OCI-LY7 (cell line): ENCODE measurements at regions not wholly inside any gene's neighbourhood (a gene's known extent, or its start where the extent isn't known, plus 50 kb on each side); places are given as distances from the start of the nearest gene placed in this dataset.

Experiments used
- EZH2phosphoT487 ChIP-seq: fragments of 200-600 bp; sonication (generic); IDR thresholded peaks from 2 replicates; pipeline ENCODE4 v1.6.1; 2018; ENCODE audit warnings: low read depth, borderline replicate concordance, mild to moderate bottlenecking, mixed run types, antibody characterized with exemption, low read length, moderate library complexity, mixed read lengths
- TF ChIP-seq, protein P1 (sequence below): fragments of 200-600 bp; sonication (generic); conservative IDR thresholded peaks from 2 replicates; pipeline ENCODE4 v1.5.1; 2014; ENCODE audit warnings: mild to moderate bottlenecking, antibody characterized with exemption, low read length, moderate library complexity, mixed read lengths

DNA sequence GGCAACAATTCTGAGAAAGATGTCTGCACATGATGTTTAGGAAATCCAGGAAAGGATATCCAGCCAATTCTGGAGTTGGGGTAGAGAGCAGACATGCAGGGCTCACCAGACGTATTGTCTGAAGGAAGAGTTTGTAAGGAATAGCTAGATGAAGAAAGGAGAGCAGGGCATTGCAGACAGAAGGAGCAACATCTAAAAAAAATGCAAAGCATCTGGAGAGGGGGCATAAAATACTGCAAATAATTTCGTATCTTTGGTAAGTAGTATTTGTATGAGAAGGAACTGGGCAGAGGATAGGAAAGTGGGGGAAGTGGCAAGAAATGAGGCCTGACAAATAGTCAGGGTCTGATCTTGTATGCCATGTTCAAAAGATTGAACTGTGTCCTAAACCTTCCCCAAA is 74.8 kb downstream of the MACIR start:
- TF ChIP-seq, protein P1, sequence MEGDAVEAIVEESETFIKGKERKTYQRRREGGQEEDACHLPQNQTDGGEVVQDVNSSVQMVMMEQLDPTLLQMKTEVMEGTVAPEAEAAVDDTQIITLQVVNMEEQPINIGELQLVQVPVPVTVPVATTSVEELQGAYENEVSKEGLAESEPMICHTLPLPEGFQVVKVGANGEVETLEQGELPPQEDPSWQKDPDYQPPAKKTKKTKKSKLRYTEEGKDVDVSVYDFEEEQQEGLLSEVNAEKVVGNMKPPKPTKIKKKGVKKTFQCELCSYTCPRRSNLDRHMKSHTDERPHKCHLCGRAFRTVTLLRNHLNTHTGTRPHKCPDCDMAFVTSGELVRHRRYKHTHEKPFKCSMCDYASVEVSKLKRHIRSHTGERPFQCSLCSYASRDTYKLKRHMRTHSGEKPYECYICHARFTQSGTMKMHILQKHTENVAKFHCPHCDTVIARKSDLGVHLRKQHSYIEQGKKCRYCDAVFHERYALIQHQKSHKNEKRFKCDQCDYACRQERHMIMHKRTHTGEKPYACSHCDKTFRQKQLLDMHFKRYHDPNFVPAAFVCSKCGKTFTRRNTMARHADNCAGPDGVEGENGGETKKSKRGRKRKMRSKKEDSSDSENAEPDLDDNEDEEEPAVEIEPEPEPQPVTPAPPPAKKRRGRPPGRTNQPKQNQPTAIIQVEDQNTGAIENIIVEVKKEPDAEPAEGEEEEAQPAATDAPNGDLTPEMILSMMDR = no peak
- TF ChIP-seq EZH2phosphoT487 = no peak
